NCI-H510A treated with DMSO at 0.1 percent for 48 hours (cell line): ENCODE measurements at regions not wholly inside any gene's neighbourhood (a gene's known extent, or its start where the extent isn't known, plus 50 kb on each side); places are given as distances from the start of the nearest gene placed in this dataset.
"Not testable (repeated sequence)": the region's sequence is repeated elsewhere in the genome, so short reads cannot be mapped to it uniquely, and the experiment has no call there.

Experiments used
- DNase-seq: peaks from one replicate; lab custom pipeline; 2025; lab: John Stamatoyannopoulos, UW

DNA sequence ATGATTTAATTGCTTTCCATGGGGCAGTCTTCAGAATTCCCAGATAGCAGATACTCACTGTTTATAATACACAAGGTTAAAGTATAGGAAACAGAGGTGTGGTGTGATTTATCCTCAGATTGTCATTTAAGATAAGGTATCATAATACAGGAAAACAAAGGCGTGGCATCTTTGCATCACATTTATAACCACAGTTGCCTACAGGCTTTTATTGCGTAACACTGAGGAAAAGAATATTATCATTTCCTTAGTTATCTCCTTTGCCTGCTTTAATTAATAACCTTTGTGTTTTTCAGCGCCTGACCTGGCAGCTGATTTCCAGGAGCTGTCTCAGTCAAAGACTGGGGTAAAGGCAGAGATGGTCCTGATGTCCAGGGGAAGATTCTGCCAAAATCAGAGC, 68.8 kb downstream of the SSX7 start:
- DNase-seq: no peak

DNA sequence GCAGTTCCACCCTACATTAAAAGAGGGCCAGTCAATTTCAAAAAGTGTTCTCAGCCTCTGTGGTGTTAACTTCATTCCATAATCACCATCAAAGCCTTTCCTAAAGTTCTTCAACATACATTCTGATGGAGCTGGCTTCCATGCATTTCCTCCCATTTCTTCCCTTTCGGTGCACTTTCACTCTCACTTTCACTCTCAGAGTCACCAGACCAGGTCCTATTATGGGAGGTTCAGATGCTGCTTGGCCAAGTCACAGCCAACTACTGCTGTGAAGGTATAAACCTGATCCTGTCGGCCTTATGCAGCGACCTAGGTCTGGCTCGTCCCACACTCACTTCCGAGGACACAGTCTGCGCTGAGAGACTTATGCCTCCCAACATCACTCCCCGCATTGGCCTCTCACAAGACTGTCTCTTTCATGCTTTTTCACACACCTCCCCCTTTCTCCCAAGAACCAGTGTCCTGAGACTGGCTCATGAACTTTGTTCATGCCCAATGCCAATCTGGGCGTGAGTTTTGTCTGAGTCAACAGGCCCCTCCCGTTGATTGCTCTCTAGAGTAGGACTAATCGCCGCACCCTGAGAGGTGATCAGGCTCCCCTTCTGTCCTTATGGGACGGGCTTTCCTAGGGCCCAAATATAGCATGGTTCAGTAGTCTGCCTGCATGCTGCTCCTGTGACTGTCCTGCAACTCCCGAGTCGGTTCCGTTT, 60.8 kb upstream of the XAGE1B start:
- no peak for DNase-seq

DNA sequence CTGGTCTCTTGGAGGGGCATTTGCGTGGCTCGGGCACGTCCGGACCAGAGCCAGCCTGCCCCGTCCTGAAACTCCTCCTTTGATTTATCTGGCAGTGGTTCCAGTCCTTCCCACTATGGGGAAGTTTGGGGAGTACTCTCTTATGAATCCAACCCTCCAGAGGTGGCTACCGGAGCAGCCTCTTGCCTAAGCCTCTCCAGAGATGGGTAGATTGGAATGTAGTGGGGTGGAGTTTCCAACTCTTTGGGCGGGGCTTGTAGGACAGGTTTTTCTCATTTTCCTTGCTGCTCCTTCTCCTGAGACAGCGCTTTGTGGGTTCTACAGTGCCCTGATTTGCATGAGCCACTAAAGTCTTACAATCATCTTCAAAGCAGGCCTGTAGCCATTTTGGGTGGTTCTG, 60.1 kb upstream of the XAGE1B start:
- DNase-seq: no peak

DNA sequence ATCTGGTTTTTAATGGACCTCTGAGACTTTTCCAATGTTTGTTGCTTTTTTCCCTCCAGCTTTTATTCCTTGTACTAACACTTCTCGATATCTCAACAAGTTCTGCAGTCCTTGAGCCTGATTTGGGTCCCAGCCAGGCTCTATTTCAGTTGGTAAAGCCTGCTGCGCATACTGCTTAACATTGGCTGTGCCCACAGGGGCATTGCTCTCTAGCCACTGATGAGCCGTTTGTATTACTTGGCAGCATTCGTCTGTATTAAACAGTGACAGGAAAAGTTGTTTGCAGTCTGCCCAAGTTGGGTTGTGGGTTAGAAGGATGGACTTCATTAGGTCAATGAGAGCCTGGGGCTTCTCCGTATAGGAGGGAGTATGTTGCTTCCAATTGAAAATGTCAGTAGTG, 59.6 kb upstream of the XAGE1B start:
- no peak for DNase-seq

DNA sequence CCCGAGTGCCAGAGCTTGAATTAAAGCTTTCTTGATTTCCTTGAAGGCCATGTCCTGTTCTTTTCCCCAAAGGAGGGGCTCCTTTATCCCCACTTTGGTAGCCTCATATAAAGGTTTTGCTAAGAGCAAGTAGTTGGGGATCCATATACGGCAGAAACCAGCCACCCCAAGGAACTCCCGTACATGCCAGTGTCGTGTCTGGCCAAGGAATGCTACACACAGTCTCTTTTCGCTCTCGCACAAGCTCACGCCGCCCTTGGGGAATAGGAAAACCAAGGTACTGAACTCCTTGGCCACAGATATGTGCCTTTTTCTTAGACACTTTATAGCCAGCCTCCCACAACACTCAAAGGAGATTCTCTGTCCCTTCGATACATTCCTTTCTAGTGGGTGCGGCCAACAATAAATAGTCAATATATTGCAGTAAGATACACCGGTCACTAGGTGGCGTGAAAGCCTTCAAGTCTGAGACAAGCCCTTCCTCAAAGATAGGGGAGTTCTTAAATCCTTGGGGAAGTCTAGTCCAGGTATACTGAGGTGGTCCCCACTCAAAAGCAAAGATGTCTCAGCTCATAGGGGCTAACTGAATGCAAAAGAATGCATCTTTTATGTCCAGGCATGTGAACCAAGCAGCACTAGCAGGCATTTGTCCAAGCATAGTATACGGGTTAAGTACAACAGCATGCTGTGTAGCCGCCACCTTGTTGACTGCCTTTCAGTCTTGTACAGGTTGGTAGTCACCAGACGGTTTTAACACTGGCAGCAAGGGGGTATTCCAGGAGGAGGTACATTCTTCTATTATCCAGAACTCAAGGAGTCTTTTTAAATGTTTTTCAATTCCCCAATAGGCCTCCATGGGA, 57.8 kb upstream of the XAGE1B start:
- peak; percentile 15 for DNase-seq

DNA sequence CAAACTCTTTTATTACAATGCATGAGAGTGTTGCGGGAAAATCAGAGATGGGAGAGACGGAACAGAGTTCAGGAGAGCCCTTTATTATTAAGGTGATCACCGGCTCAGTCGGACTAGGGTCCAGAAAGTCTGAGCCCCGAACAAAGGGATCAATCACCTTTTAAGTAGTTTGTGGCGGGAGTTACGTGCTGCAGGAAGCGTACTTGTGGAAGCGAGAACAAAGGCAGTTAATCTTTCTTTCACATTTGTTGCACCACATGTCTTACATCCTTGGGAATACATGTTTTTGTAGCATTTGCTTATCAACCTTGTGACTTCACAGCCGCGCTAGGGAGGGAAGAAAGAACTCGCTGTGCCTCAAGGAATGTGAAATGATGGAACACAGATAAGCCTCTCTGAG, 51.3 kb upstream of the XAGE1B start:
- DNase-seq: not testable (repeated sequence)
